ENCODE measurements at regions not wholly inside any gene's neighbourhood (a gene's known extent, or its start where the extent isn't known, plus 50 kb on each side); places are given as distances from the start of the nearest gene placed in this dataset.

GRCh38 chr20:7004801-7005200 lies 237.3 kb downstream of the BMP2 start:
- TF ChIP-seq ELF4 (IDR thresholded peaks at IDR 0.05): no peak
- no peak for TF ChIP-seq LEF1 (IDR thresholded peaks at IDR 0.05; ENCODE audit: borderline replicate concordance)
- no peak for TF ChIP-seq BHLHE40 (IDR thresholded peaks at IDR 0.05; ENCODE audit: borderline replicate concordance)
- TF ChIP-seq FOXA1 (IDR thresholded peaks at IDR 0.05): no peak
